ENCODE measurements at regions not wholly inside any gene's neighbourhood (a gene's known extent, or its start where the extent isn't known, plus 50 kb on each side); places are given as distances from the start of the nearest gene placed in this dataset.

DNA sequence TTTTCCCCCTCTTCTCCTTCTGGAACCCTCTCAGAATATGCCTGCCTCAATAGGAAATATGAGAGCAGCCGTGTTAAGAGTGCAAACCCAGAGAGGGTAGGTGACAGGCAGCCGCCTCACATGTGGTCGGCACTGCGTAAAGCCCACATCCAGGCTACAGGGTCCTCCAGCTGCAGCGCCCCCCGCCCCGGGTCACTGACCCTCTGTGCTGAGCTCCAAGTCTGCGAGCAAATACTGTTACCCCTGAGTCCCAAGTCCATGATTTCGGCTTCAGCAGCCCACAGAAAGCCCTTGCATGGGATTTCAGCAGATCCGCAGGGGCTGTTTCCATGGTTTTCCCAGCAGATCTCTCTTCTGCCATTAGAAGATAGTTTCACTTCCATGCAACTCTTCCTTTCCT lies 186.9 kb upstream of the IRS2 start:
- DNase-seq (ENCODE audit: low spot score) = no peak
- Histone ChIP-seq H3K27me3 (ENCODE audit: control insufficient read depth in 4 of 4, insufficient read depth in 4 of 4, low read length in 3 of 4) (no peaks in the 10 kb centered on the region), H3K9ac (ENCODE audit: low read depth in 1 of 2, low read length in 2 of 2) (no peak overlapping the region), H3K36me3 (ENCODE audit: control insufficient read depth in 4 of 4, insufficient read depth in 3 of 4, low read depth in 1 of 4, low read length in 3 of 4) (no peaks in the 10 kb centered on the region), H3K4me3 (ENCODE audit: low read depth in 1 of 3, low read length in 3 of 3) (no peak overlapping the region), H3K9me3 (ENCODE audit: control insufficient read depth in 4 of 4, low read length in 3 of 4) (no peaks in the 10 kb centered on the region), H3K4me1 (ENCODE audit: control insufficient read depth in 4 of 4, insufficient read depth in 4 of 4, low read length in 3 of 4) (no peaks in the 10 kb centered on the region), H3K27ac (ENCODE audit: low read depth in 1 of 2, low read length in 2 of 2) (no peak overlapping the region)
- TF ChIP-seq, protein P1, sequence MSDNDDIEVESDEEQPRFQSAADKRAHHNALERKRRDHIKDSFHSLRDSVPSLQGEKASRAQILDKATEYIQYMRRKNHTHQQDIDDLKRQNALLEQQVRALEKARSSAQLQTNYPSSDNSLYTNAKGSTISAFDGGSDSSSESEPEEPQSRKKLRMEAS (IDR thresholded peaks at IDR 0.05) = no peak
- TF ChIP-seq FOXA2 (IDR thresholded peaks at IDR 0.05) (no peak), RXRA (IDR thresholded peaks at IDR 0.05) (no peak), TAF1 (conservative IDR thresholded peaks at IDR 0.05) (no peak), EGR1 (IDR thresholded peaks at IDR 0.05; ENCODE audit: low read depth in 2 of 2) (no peak), HNF4G (IDR thresholded peaks at IDR 0.05) (no peak), HNF4A (conservative IDR thresholded peaks at IDR 0.05) (no peak), CTCF (IDR thresholded peaks at IDR 0.05; ENCODE audit: low read depth, low read length, missing input control) (no peak), RAD21 (IDR thresholded peaks at IDR 0.05) (no peak), ATF3 (IDR thresholded peaks at IDR 0.05) (no peak), JUND (IDR thresholded peaks at IDR 0.05) (no peak)
- TF ChIP-seq, protein P2, sequence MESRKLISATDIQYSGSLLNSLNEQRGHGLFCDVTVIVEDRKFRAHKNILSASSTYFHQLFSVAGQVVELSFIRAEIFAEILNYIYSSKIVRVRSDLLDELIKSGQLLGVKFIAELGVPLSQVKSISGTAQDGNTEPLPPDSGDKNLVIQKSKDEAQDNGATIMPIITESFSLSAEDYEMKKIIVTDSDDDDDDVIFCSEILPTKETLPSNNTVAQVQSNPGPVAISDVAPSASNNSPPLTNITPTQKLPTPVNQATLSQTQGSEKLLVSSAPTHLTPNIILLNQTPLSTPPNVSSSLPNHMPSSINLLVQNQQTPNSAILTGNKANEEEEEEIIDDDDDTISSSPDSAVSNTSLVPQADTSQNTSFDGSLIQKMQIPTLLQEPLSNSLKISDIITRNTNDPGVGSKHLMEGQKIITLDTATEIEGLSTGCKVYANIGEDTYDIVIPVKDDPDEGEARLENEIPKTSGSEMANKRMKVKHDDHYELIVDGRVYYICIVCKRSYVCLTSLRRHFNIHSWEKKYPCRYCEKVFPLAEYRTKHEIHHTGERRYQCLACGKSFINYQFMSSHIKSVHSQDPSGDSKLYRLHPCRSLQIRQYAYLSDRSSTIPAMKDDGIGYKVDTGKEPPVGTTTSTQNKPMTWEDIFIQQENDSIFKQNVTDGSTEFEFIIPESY (IDR thresholded peaks at IDR 0.05) = no peak
- 90% methylated on average over 10 of the region's 10 CpGs for WGBS

DNA sequence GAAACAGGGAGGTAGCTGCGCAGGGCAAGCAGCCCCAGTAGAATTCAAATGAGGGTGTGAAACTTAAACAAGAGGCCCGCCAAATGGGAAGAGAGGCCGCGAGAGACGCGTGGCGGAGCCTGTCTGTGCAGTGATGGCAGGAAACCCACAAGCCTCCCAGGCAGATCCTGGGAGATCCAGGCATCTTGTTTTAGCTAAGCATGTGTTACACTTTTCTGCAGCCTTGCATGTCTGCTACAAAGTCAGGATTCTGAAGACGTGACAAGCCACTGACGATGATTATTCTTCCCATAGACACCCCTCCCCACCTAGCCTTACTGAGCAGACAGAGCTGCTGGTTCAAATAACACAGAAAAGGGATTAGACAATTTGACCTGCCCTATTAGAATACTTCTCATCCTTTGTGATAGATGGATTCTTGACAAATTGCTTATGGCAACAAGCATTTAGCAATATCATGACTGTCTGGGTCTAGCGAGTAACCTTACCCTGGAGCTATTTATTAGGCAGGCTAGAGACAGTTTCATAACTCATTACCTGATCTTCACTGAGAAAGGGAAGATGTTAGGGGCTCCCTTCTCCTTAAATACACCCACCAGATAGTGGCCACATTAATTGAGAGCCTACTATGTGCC lies 185.2 kb upstream of the IRS2 start:
- Histone ChIP-seq H3K27ac (ENCODE audit: low read depth in 1 of 2, low read length in 2 of 2) (no peak overlapping the region), H3K36me3 (ENCODE audit: control insufficient read depth in 4 of 4, insufficient read depth in 3 of 4, low read depth in 1 of 4, low read length in 3 of 4) (no peaks in the 10 kb centered on the region), H3K27me3 (ENCODE audit: control insufficient read depth in 4 of 4, insufficient read depth in 4 of 4, low read length in 3 of 4) (no peaks in the 10 kb centered on the region), H3K9me3 (ENCODE audit: control insufficient read depth in 4 of 4, low read length in 3 of 4) (no peaks in the 10 kb centered on the region), H3K9ac (ENCODE audit: low read depth in 1 of 2, low read length in 2 of 2) (no peak overlapping the region), H3K4me3 (ENCODE audit: low read depth in 1 of 3, low read length in 3 of 3) (no peak overlapping the region), H3K4me1 (ENCODE audit: control insufficient read depth in 4 of 4, insufficient read depth in 4 of 4, low read length in 3 of 4) (no peaks in the 10 kb centered on the region)
- 94% methylated on average over 10 of the region's 10 CpGs for WGBS
- TF ChIP-seq RXRA (IDR thresholded peaks at IDR 0.05) (no peak), FOXA2 (IDR thresholded peaks at IDR 0.05) (no peak), REST (IDR thresholded peaks at IDR 0.05) (no peak), FOXA1 (IDR thresholded peaks at IDR 0.05) (no peak), EGR1 (IDR thresholded peaks at IDR 0.05; ENCODE audit: low read depth in 2 of 2) (no peak), JUND (IDR thresholded peaks at IDR 0.05) (no peak), ATF3 (IDR thresholded peaks at IDR 0.05) (no peak), RAD21 (IDR thresholded peaks at IDR 0.05) (no peak), YY1 (IDR thresholded peaks at IDR 0.05) (no peak), SP1 (IDR thresholded peaks at IDR 0.05) (no peak), NR2F2 (IDR thresholded peaks at IDR 0.05) (no peak), TAF1 (conservative IDR thresholded peaks at IDR 0.05) (no peak)
- TF ChIP-seq, protein P2 (IDR thresholded peaks at IDR 0.05) = no peak
- TF ChIP-seq, protein P1 (IDR thresholded peaks at IDR 0.05) = no peak
- DNase-seq (ENCODE audit: low spot score) = no peak
